HK-2 (cell line): ENCODE measurements at regions not wholly inside any gene's neighbourhood (a gene's known extent, or its start where the extent isn't known, plus 50 kb on each side); places are given as distances from the start of the nearest gene placed in this dataset.
"Not testable (repeated sequence)": the region's sequence is repeated elsewhere in the genome, so short reads cannot be mapped to it uniquely, and the experiment has no call there.

ENCODE experiments used
- DNase-seq: peaks from one replicate; pipeline ENCODE4 v3.0.0-alpha.2; 2018; ENCODE audit not compliant: unreplicated experiment

DNA sequence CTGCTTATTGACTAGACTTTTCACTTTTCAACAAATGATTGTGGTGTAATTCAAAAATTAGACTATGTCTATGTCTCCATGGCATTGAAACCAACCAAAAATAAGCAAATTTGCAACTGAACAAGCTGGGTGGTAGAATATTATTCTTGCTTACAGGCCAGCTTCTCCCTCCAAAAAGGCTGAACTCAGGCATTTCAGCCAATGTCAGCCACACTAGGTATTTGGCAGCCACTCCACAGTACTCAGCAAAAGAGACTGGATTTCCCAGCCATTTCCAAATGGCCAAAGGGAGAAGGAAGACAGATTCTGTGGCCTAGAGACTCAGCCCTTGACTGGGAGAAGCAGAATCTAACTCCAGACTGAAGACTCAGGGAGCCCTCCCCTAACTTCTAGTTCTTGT lies 121.8 kb upstream of the IRX5 start:
- no peak for DNase-seq

DNA sequence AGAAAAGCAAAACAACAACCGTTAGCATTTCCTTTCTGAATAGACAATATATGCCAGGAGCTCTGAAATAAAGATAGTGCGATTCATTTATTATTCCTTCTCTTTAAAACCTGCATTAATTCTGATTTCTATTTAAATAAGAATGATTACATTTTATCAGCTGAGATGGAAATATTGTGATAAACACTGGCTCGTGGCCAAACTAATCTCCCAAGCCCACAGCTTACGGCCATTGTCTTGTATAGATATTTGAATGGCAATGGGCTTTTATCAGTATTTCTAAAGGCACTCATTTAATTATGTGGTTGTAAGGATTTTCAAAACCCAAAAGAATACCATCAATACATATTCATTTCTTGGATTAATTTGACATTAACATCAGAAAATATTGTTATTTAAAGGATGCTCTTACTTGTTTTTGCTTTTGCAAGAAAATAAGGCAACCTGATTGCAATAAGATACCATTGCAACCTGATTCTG lies 123.7 kb upstream of the IRX5 start:
- DNase-seq: no peak

DNA sequence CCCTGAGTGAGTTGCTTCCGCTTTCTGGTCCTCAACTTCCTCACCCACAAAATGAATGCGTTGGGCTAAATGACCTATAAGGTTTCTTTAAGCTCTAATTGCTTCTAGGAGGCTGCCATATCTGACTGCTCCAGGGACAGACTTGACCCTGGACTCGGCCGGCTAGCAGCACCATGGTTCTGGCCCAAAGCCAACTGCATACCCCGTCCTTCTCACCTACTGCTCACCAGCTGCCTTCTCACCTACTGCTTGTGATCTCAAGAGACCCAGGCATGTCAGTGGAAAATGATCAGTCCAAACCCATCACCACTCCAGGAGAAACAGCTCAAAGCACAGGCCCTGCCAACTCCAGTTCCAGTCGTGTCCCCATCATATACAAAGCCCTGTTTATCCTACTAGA lies 124.3 kb upstream of the IRX5 start:
- DNase-seq: no peak

DNA sequence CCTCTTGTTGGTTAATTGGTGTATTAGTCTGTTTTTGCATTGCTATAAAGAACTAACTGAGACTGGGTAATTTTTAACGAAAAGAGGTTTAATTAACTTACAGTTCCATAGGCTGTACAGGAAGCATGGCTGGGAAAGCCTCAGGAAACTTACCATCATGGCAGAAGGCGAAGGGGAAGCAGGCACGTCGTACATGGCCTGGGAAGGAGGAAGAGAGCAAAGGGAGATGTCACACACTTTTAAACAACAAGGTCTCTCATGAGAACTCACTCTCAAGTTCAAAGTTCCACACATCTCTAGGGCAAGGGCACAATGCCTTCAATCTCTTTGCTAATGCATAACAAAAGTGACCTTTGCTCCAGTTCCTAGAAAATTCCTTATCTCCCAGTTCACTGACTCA lies 125.0 kb upstream of the IRX5 start:
- DNase-seq: no peak

DNA sequence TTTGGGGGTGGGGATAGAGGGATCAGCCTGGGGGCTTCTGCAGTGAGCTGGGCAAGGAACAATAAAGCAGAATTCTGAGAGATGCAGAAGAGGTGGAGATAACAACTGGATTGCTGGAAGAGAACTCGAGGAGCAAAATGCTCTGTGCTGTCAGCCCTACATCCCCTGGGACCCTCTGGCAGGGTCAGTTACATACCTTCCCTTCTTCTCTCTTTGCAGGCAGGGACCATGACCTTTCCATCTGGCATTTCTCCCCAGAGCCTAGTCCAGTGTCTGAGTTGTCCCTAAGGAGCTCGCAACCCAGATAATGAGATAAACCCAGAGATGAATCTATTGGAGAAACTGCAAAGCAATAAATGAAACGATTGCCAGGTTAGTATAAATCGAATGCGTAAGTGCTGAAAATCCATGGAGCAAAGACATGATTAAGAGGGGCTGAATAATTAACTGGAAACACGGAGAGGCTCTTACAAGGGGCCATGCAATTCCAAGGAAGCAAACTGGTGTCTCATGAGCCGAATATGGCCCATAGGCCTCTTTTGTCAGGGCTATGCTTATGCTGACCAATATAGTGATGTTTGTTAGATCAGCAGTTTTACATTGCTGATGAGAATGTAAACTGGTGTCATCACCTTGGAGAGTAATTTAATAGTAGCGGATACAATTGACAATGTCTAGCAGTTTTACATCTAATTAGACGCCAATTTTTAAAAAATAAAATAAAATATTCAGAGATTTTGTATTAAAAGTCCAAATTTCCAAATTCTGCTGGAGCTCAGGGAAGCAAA lies 129.4 kb upstream of the IRX5 start:
- no peak for DNase-seq

DNA sequence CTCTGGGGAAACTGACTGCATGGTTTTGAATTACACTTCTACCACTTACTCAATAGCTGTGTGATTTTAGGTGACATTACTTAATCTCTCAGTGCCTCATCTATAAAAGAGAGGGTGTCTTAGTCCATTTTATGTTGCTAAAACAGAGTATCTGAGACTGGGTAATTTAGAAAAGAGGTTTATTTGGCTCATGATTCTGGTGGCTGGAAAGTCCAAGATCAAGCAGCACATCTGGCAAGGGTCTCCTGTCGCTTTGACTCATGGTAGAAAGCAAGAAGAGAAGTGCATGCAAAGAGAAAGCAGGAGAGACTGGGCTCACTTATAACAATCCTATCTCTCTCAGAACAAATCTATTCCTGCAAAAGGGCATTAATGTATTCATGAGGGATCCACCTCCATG lies 132.4 kb upstream of the IRX5 start:
- DNase-seq: no peak

DNA sequence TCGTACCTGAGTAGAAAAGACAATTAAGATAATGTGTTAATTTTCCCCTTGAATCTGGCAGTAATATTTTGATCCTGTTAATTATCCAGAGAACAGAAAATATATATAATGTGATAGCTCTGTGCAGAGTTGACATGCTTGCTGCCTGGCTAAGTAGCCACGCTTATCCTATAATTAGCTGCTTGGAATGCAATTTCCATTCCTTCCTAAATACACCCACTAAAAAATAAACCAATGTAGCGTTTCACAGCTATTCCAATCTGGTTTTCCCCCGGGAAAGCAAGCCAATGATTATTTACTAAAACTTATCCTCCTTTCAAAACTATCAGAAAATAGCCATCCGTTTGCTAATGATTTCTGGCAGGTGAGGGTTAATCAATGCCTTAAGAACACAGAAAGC lies 134.5 kb upstream of the IRX5 start:
- DNase-seq: no peak

DNA sequence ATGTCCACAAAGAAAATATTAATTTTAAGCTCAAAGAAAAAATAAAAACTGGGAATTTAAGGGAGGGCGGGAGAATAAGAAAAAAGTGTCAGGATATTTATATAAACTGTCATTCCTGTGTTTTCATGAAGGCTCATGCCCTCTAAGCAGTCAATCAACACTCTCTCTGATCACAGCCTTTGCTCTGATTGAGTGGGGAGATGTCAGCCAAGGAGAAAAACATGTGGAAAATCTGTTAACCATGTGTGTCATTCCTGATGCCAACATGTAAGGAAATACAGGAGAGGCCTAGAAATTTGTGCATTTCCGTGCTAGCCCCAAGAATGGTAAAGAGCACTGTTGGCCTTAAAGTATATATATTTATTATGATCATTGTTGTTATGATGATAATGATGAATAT lies 137.9 kb upstream of the IRX5 start:
- DNase-seq: no peak

DNA sequence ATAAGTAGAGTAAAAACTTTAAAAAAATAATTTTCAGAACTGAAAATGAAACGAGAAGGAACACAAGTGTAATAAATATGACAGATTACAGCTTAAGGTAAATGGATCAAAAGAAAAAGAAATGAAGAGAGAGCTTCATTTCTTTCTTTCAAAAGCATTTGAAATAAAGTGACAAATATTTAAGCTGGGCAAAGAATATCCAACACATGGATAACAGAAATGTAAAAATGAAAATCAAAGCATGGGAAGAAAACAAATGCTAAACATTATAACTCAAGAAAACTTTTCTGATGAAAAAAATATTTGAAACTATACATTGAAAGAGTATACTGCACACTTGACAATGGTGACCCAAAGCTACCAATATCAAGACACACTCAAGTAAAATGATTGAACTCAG lies 143.6 kb upstream of the IRX5 start:
- DNase-seq: no peak

DNA sequence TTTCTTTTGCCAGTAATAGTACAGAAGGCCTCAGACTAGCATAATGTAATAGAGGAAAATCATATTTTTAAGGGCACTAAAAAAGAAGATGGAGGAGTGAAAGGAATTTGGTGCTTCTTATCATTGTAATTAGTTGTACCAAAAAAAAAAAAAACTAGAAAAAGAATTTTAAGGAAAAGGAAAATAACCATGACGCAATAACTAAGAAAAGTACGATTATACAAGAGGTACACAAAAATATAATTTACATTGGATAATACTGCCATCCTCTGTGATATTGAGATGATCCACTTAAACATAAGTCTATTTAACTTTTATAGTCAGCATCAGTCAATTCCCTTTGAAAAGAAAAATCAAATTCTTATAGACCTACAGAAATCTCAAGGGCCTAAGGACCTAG lies 146.7 kb upstream of the IRX5 start:
- DNase-seq: no peak

DNA sequence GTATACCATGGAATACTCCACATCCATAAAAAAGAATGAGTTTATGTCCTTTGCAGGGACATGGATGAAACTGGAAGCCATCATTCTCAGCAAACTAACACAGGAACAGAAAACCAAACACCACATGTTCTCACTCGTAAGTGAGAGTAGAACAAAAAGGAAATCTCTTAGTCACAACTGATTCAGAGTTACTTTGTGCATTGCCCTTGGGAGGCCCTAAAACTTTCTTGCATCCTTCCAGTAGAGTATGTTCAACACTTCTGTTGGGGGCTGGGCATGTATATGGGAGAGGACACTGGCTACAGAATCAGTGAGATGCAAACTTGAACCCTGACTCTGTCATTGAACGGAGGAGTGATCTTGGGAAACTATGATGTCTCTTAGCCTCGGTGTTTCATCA lies 147.4 kb upstream of the IRX5 start:
- no peak for DNase-seq

DNA sequence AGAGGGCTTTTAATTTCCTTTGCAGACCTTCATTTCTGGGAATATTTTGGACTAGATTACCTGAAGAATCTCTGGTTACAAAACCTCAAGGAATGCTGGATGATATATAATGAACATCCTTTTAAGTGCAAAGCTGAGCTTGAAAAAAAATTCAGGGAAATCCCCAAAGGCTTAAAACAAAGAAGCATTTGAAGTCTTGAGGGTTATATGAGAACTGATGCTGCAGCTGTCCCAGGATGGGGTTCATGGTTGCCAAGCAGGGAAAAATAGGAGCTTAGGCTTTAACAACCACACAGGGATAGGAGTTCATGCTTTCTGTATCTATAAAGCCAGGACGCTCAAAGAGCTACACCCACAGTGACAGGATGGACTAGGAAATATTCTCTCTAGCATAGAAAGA lies 150.4 kb upstream of the IRX5 start:
- DNase-seq: no peak

DNA sequence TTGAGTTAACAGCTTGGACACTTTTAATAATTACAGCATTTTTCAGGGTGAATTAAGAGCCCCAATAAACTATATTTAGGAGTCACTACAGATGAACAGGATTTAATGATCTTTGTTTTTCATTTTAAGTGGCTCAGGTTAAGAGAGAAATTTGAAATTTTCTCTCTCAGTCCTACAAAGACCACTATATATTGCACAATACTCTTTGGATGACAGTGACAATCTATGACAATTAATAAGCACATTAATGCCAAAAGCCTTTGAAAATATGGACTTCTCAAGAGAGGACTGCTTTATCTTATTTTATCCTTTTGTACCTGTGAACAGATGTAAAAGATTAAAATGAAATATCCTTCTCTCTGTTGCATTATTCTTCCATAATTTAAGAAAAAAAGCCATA lies 151.1 kb upstream of the IRX5 start:
- no peak for DNase-seq

DNA sequence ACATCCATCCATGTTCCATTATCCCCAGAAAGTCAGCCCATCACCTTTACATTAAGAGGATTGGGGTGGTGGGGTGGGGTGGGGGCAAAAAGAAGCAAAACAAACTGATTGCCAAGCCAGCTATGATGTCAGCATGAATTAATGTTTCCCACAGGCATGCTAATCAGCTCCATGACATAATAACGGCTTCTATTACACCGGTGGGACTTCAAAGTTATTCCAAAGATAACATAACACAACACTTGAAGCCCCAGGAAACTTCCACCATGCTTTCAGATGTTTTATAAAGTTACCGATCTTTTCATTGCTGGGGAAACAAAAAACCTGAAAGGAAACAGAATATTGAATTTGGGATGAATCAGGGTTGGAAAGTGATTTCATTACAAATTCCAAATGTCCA lies 155.9 kb upstream of the IRX5 start:
- DNase-seq: no peak

DNA sequence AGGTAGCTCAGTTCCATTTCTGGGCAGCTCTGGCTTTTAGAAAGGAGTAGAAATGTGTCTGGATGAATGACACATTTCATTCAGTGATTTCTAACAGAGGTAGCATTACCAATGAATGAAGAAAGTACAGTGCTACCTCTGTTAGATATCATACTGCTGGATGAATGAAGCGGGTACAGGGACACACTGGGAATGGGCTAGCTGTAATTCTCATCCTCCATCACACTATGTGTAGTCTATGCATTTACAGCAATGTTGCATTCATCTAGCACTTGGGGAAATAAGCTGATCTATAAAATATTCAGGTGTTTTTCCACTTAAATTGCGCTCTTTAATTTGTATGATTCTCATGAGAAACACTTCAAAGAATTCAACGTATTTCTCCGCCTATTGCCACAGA lies 158.3 kb upstream of the IRX5 start:
- DNase-seq: no peak

DNA sequence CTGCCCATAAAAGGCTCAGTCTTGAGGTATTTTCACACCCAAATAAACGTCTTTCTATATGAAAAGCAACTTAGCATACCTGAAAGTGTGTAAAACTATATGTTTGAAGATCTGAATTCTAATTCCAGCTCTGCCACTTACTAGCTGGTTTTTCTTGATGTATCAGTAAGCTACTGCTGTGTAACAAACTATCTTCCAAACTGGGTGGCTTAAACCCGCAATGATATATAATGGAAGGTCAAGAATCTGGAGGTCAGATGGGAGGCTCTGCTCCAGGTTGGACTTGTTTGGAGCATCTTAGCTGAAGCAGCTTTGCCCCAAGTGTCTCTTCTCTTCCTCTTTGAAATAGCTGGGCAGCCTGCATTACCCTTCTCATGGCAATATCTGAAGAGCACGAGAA lies 164.3 kb upstream of the IRX5 start:
- DNase-seq: no peak

DNA sequence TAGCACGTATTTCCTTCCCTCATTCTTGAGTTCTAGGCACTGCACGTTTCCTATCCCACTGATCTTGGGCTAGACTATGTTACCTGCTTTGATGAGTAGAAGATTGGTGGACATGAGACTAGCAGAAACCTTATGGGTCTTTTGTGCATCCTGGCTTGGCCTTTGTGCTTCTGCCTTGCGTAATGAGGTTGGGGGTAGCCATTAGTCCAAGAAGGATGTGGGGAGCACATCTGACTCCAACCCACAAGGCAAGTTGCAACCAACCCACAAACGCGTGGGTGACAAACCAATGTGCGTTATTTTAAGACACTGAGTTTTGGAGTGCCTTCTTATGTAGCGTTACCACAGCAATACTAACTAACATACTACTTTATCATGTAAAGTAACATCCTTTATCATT lies 180.4 kb upstream of the IRX5 start:
- no peak for DNase-seq

DNA sequence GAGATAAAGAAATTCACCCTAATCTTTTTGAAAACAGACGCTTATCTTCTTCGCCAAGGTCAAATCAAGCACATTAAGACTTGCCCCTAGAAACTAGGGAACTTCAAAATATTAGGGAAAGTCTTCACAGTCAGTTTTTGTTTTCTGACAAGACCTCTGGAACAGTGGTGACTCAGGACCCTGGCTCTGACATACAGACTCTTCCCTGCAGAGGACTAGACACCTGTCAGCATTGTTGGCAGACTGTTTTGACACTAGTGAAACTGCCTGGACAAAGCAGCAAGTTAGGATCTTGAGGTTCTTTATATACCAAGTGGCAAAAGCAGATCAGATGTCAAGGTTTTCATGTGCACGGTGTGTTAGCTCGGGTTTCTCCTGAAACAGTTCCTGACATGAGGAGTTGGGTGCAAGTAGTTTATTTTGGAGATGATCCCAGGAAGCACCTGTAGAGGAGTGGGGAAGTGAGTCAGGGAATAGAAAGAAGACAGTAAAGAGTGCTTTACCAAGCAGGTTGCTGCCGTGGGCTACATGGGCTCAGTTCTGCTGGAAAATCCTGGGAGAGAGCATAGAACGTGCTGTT lies 182.0 kb upstream of the IRX5 start:
- no peak for DNase-seq

DNA sequence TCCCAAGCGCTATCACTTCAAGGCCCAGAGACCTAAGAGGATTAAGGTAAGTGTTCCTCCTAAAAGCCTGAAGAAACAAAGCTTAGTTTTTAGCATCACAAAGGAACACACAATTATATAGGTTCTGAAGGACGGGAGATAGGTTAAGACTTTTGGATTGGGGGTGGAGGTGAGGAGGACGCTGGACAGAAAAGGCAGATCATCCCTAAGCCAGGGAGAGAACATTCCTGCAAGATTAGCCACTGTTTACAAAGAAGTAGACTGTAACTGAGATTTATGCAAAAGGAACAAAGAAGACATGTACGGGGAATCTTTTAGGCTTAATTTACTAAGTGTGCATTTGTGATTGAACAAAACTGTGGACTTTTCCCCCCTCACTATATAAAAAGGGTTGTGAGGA lies 184.1 kb upstream of the IRX5 start:
- DNase-seq: no peak

DNA sequence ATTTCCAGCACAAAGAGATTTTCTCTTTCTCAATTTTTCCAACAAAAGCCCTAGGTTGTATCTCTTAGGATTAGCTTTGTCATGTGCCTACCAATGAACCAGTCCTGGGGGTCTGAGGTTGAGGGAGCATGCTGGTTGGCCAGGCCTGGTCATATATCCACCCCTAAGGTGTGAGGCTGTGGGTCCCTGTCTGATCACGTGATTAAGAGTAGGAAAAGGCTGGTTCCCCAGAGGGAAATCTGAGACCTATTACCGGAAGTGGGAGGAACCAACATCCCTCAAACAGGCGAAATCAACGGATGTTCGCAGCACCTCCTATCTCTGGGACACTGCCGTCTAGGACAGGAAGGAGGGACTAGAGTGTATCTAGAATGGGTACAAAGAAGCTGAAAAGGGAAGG lies 185.7 kb upstream of the IRX5 start:
- no peak for DNase-seq

DNA sequence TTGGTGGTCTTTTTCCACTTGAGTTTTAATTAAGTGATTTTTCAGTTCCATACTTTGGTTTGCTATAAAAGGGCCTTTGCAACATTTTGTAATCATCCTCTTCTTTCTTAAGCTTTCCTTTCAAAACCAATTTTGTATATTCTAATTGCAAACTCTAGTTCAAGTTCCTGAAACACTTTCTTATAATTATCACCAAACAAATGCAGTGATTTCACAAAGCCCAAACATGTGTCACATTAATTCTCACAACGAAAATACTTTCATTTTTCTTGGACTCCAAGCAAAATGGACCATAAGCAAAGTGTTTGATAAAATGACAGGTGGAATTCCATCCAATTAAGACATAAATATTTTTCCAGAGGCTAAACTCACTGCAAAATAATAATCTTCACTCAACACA lies 188.2 kb upstream of the IRX5 start:
- DNase-seq: no peak

DNA sequence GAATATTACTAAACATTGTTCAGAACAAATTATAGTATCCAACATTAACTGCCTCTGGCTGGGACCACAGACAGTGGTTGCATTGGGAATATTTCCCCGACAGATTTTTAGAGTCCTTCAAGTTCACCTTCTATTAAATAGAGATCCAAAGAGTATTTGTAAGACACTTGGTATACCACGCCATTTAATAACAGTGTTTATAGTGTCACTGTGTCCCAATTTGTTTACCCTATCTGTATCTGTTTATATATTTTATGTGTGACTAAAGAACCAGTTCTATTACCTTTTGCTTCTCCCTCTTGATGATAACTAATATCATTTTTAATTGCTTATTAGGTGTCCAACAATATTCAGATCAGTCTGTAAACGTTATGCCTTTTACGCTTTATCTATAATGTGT lies 191.3 kb upstream of the IRX5 start:
- DNase-seq: no peak

DNA sequence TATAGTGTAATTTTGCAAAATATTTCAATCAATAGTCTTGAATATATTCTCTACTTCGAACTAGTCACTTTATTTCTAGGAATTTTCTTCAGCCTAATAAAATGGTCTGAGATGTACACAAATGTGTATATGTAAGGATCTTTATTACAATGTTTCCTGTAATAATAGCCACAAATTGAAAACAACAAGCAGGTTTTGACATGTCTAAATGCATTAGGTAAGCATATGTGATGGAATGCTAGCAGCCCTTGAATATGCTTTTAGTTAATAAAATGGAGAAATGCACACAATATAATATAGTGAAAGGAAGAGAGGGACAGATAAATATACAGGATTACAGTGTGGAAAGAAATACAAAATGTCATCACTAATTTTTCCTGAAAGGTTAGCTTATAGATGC lies 196.5 kb upstream of the IRX5 start:
- no peak for DNase-seq

DNA sequence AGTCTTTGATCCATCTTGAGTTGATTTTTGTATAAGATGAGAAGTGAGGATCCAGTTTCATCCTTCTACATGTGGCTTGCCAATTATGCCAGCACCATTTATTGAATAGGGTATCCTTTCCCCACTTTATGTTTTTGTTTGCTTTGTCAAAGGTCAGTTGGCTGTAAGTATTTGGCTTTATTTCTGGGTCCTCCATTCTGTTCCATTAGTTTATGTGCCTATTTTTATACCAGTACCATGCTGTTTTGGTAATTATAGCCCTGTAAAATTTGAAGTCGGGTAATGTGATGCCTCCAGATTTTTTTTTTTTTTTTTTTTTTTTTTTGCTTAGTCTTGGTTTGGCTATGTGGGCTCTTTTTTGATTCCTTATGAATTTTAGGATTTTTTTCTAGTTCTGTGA lies 203.0 kb upstream of the IRX5 start:
- not testable (repeated sequence) for DNase-seq
